IPS-18c (cell line): ENCODE measurements at regions not wholly inside any gene's neighbourhood (a gene's known extent, or its start where the extent isn't known, plus 50 kb on each side); places are given as distances from the start of the nearest gene placed in this dataset.
"Not testable (repeated sequence)": the region's sequence is repeated elsewhere in the genome, so short reads cannot be mapped to it uniquely, and the experiment has no call there.

Experiments
- H3K4me3 ChIP-seq: 2 replicates; pipeline ENCODE4 v1.7.0; 2013; ENCODE audit warnings: low read depth, mild to moderate bottlenecking, low read length, moderate library complexity; ENCODE audit not compliant: insufficient read depth
- H3K9me3 ChIP-seq: one replicate; pipeline ENCODE4 v1.6.1; 2013; ENCODE audit warnings: mild to moderate bottlenecking, low read length, moderate library complexity; ENCODE audit not compliant: control insufficient read depth, insufficient read depth

DNA sequence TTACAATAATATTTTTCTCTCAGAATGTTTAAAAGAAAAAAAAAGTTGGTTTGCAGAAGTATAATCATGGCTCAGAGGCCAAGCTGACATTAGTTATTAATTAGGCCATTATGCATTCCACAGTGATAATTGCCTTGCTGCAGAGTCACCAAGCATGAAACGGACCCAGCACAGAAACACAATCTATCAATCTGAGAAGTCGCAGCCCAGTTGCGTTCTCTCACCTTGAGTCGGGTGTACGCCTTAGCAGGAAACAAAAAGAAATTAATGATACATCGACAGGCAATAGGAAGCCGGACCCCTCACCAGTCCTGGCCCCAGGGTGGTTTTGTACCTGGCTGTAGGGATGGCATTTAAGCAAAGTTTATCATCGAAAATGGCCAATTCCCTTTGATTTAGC is 129.7 kb downstream of the PHETA1 start:
- H3K9me3 ChIP-seq = peaks cover 2% of the 10 kb centered on the region
- H3K4me3 ChIP-seq = no peak overlapping the region

DNA sequence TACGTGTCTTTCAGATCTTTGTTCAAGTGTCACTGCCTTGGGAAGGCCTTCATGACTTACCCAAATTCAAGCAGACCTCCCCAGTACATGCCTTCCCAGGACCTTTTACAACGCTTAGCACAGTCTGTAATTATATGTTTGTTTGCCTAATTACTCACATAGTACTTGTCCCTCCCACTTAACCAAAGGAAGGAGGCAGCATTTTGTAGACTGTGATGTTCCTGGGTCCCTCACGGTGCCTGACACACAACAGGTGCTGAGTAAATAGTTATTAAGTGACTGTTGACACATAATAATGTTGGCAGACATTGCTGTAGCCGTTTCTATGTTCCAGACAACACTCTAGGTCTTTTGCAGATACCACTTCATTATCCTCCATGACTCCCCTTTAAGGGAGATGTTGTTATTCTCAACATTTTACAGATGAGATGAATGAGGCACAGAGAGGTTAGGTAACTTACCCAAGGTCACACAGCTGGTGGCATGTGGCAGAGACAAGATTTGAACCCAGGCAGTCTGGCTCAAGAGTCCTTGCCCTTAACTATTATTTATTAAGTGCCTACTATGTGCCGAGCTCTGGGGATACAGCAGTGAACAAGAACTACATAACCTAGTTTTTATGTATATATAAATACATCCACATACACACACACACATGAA is 130.7 kb downstream of the PHETA1 start:
- H3K9me3 ChIP-seq = no peaks in the 10 kb centered on the region

DNA sequence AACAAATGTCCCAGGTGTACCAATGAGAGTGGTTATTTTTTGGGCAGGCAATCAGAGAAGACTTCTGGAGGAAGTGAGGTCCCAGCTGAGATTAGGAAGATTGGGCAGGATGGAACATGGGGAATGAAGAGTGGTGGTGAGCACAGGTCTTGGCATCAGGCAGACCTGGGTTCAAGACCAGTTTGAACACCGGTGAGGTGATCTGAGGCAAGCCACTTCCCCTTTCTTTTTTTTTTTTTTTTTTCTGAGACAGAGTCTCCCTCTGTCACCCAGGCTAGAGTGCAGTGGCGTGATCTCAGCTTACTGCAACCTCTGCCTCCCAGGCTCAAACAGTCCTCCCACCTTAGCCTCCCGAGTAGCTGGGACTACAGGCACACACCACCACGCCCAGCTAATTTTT is 134.4 kb downstream of the PHETA1 start:
- H3K4me3 ChIP-seq, H3K9me3 ChIP-seq: not testable (repeated sequence)

More for the DNA sequence above, 130.7 kb downstream of the PHETA1 start:
- no peak overlapping the region for H3K4me3 ChIP-seq

DNA sequence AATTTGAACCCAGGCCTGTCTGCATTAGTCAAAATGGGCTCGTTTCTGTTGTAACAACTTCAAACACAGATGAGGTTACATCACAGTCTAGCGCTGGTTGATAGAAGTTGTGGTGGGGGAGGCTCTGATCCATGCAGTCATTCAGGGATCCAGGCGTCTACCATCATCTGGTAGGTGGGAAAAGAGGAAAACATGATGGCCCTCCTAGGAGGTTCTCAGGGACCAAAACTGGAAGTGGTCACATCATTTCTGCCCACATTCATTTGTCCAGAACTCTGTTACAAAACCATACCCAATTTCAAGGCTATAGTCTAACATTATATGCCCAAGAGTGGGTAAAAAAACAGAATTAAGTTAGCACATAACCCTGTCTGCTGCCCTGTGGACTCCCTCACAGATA is 135.1 kb downstream of the PHETA1 start:
- H3K4me3 ChIP-seq = no peak overlapping the region
- H3K9me3 ChIP-seq = no peaks in the 10 kb centered on the region

DNA sequence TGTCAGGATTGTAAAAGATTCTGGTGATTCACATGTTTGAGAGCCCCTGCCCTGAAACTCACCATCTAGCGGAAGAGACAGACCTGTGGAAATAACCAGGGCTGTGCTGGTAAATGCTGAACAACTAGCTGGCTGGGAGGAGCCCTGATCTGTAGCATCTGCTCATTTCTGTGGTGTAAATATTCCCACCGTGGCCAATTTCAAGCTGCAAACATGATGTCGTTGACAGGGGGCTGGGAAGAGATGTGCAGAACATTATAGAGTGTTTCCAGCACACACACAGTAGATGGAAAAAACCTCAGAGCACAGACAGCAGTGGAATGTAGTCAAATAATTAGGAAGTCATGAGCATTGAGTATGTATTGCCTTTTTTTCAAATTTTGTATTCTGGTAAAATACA is 138.2 kb downstream of the PHETA1 start:
- Histone ChIP-seq H3K9me3 (no peaks in the 10 kb centered on the region), H3K4me3 (no peak overlapping the region)

DNA sequence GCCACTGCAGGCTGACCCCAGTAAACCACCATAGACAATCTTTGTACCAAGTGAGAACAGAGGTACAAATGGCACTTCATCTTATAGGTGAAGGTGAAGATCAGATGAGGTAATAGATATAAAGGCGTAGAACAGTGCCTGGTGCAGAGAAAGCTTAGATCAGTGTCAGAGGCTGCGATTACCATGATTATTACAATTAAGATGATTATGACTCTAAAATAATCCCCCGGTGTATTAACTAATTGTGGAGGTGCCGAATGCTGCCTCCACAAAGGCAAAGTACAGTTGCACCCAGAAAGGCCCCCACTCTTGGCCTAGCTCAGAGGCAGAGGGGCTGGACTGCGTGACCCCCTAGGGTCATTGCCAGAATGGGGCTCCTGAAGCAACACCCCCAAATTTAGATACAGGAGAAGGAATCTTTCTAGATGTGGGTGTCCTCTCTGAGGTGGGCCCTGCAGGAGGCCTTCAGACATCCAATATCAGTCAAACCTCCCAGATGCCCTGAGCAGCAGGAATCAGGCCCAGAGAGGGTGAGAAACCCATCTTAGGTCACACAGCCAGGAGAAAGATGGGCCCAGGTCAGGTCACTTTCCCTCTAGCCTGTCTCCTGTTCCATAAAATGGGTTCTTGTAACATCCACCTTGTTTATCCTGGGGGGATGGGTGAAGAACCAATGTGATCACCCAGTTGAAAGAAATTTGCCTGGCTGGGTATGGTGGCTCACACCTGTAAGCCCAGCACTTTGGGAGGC is 139.8 kb downstream of the PHETA1 start:
- Histone ChIP-seq H3K4me3 (no peak overlapping the region), H3K9me3 (no peaks in the 10 kb centered on the region)

DNA sequence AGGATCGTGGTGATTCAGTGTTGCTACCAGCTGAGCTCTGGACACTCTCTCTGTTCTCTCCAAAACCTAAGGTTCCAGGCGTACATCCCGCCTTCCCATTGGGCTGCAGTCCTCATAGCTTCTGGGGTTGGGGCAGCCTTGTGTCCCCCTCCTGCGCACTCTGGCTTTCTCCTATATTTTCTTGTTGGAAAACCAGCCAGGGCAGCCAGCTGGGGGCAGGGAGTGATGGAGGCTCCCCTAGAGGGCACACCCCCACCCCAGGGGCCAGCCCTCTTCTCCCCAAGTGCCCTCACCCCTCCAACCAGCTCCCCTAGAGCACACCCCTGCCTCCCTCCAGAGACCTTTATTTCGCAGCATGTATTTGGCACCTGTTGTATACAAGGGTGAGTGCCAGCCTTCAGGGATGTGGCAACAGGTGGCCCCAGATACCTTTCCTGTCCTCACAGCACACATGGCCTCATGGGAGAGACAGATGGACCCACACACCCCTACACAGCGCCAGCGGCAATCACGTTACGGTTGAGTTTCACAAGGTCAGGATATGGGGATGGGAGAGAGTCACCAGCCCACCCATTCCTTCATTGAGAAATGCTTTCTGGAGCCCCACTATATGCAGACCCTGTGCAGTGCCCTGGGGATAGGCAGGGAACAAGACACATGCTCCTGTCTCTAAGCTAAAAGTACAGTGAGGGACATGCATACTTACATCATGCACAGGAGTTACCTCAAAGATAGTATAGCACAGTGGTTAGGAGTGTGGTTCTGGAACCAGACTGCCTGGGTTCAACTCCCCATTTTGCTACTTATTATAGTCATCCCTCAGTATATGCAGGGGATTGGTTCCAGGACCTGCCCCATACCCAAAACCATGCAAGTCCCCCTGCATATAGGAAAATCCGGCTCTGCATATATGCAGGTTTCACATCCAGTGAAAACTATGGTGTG is 141.1 kb downstream of the PHETA1 start:
- Histone ChIP-seq H3K9me3 (no peaks in the 10 kb centered on the region), H3K4me3 (no peak overlapping the region)

DNA sequence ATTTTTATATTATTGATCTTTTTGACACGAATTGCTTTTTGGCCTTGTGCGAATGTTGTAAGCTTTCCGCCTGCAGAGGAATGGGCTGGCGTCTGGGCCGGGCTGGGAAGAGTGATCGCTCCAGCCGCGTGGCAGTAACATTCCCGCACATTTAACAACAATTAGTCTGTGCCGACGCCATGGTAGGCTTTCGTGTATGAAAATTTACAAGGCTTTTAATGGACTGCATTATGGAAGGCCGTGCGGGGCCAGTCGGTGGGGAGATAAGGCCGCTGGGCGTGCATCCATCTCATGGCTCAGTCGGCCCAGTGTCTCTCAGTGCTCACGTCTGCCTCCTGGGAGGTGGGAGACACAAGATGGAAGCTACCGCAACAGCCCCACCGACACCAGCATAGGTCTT is 142.2 kb downstream of the PHETA1 start:
- H3K4me3 ChIP-seq = no peak overlapping the region
- no peaks in the 10 kb centered on the region for H3K9me3 ChIP-seq

DNA sequence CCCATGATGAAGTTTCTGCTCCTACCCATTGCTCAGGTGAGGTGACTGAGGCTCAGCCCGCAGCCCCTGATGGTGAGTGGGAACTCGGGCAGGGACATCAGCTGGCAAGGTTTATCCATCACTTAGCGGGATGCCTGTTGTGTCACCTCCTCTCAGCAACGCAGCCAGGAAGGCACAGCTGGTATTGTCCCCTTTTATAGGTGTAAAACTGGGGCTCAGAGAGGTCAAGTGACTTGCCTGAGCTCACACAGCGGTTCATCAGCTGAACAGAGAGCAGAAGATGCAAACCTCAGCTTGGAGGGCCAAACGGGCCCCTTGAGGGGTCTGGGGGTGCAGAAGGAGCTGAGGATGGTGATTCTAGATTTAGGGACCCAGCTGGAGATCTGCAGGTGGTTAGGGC is 143.6 kb downstream of the PHETA1 start:
- Histone ChIP-seq H3K4me3 (no peak overlapping the region), H3K9me3 (no peaks in the 10 kb centered on the region)

DNA sequence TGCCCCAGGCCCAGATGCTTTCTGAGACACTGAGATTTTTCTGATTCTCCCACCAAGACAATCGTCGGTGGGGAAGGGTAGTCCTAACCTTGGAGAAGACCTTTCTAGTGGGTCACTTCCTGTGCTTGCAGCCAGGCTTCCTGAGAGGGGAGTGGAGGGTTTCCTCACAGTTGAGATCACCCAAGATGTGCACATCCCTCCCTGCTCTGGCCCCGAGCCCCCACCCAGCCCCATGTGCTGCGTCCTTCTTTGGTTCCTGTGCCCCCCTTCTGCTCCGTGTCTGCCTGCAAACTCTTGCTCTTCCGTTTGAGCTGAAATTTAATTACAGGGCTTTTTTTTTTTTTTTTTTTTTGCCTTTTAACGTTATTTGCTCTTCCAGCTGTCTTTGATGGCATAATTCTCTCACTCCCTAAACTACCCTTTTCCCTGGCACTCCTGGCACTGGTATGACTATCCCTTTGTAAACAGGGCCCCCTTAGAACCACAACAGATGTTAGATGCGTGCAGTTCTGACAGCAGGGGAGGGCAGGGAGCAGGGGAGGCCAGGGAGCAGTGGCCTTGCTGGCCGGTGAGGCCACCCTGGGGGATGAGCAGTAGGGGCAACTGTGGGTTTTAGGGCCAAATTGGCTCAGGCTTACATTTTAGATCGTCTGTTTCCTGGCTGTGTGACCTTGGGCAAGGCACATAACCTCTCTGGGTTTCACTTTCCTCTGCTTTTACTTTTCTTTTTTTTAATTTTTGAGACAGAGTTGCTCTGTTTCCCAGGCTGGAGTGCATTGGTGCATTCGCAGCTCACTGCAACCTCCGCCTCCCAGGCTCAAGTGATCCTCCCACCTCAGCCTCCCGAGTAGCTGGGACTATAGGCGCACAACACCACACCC is 144.5 kb downstream of the PHETA1 start:
- Histone ChIP-seq H3K9me3 (no peaks in the 10 kb centered on the region), H3K4me3 (no peak overlapping the region)

DNA sequence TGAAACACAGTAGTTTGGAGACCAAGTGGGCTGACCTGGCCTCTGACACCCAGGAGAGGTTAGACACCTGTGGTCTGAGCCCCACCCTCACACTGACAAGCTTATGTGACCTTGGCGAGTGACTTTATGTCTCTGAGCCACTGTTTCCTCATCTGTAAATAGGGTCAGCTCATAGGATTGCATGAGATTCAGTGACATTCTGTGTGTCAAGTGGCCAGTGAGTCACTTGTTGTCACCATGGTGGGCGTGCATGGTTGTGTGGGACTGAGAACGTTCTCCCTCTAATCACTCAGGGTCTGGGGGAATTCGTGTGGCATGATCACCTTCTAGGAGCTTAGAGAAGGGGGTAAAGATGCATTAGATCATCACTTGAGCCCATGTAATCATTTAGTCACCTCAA is 146.4 kb downstream of the PHETA1 start:
- no peak overlapping the region for H3K4me3 ChIP-seq
- H3K9me3 ChIP-seq = no peaks in the 10 kb centered on the region

DNA sequence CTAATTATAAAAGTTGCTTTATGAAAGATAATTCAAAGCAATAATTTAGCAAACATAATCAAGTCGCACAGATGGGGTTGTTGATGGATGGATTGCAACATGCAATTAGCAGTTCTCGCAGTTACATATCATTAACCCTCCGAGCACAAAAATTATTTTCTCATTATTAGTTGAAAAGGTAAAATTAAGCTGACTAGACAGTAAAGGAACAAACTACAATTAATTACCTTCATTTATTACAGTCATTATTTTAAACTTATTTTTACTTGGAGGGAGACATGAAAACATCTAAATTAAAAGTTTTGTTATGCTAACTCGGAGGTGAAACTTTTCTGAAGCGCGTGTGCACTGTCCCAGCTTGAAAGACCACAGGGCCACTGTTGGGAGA is 146.9 kb downstream of the PHETA1 start:
- H3K9me3 ChIP-seq = no peaks in the 10 kb centered on the region
- H3K4me3 ChIP-seq = no peak overlapping the region

DNA sequence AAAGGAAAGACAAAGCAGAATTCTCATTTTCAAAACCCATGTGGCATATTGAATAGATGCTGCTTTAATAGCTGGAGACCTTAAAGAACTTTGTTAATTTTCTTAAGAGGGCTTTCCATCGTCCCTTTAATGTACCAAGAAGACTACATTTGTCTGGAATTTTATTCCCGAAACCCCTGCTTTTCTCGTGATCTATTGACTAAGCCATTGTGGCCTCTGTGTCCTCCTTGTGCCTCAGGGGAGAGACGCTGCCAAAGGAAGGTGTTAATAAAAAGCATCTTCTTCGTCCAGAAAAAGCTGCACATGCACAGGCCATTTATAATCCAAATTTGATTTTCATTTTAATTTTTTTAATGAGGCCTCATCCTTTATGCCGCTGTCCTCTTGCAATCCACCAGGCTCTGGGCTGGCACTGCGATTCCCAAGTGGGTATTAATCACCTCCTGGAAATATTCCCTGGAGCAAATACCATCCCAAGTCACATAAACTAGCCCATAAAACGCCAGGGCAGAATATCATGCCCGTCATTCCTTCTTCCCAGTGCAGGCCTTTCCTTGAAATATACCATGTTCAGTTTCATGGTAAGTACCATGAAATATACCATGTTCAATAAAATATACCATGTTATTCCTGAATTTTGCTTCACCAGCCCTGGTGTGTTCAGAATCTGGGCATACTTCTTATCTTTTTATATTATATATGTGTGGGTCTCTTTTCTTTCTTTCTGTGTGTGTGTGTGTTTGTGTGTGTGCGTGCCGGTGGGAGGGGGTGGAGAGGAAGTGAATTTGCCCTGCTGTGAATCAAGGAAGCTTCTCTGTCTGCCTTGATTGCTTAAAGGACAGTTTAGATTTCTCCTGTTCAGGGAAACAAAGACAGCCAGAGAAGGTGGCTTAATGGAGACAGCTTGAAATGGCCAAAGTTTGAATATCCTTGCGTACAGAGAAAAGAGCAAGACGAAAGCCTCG is 147.6 kb downstream of the PHETA1 start:
- peaks cover under 1% of the 10 kb centered on the region for H3K9me3 ChIP-seq

DNA sequence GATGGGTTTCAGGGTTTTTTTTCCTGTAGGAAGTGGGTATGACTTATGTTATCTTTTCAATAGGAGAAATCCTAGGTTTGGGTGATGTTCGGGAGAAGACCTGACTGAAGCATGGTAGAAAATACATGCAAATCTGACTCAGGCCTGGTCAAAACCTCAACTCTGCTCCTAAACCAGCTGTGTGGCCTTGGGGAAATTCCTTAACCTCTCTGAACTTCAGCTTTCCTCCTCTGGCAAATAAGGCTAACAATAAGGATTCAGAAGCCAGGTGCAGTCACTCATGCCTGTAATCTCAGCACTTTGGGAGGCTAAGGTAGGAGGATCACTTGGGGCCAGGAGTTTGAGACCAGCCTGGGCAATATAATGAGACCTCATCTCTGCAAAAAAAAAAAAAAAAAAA is 148.5 kb downstream of the PHETA1 start:
- peaks cover 2% of the 10 kb centered on the region for H3K9me3 ChIP-seq

More for the DNA sequence above, 147.6 kb downstream of the PHETA1 start:
- no peak overlapping the region for H3K4me3 ChIP-seq

DNA sequence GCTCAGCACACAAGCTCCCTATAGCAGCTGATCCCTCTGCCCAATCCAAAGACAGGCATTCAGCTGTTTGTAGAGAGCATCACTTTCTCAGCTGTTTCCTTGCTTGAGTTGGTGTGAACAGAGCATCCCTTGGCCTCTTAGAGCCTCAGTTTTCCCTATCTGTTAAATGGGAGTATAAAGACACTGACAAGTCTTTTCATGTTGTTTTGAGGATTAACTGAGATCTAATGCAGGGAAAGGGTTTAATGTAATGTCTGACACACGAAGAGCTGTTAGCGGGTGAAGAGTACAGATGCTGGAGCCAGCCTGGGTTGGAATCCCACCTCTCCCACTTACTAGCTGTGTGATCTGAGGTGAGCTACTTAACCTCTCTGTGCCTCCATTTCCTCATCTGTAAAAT is 149.5 kb downstream of the PHETA1 start:
- H3K9me3 ChIP-seq = peaks cover 2% of the 10 kb centered on the region
- H3K4me3 ChIP-seq = no peak overlapping the region

More for the DNA sequence above, 148.5 kb downstream of the PHETA1 start:
- no peak overlapping the region for H3K4me3 ChIP-seq

DNA sequence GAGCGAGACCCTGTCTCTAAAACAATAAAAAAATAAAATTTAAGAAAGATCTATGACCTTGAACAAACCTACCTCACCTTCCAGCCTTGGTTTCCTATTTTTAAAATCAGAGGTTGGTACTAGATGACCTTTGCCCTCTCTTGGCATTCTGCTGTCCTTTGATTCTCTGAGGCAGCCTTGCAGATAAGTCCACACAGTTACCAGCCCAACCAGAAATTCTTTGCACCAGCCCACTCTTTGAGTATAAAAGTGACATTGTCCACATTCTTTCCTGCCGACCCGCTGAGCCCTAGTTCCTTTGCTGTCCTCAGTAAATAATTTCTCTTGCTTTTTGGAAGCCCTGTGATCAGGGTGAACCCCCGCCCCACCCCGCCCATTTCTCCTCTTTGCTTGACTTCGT is 150.4 kb downstream of the PHETA1 start:
- H3K9me3 ChIP-seq = peaks cover 2% of the 10 kb centered on the region
- H3K4me3 ChIP-seq = no peak overlapping the region
